ENCODE measurements at regions not wholly inside any gene's neighbourhood (a gene's known extent, or its start where the extent isn't known, plus 50 kb on each side); places are given as distances from the start of the nearest gene placed in this dataset.

GRCh38 chr18:64419156-64419555 is 270.3 kb upstream of the LINC00305 start:
- no peaks in the 10 kb centered on the region for H3K27me3 ChIP-seq (ENCODE audit: control insufficient read depth in 5 of 5, insufficient read depth in 4 of 5, low read length in 5 of 5)
- H3K4me3 ChIP-seq (ENCODE audit: low read depth in 1 of 5, low read length in 5 of 5) = no peak overlapping the region
- H3K9me3 ChIP-seq (ENCODE audit: control insufficient read depth in 5 of 5, low read length in 5 of 5) = no peaks in the 10 kb centered on the region
- H3K36me3 ChIP-seq (ENCODE audit: control insufficient read depth in 5 of 5, insufficient read depth in 5 of 5, low read length in 5 of 5) = no peaks in the 10 kb centered on the region
- H3K4me1 ChIP-seq (ENCODE audit: control insufficient read depth in 5 of 5, insufficient read depth in 5 of 5, low read length in 5 of 5) = no peaks in the 10 kb centered on the region
- no peak overlapping the region for H3K9ac ChIP-seq (ENCODE audit: low read length in 5 of 5)
- no peak overlapping the region for H3K27ac ChIP-seq (ENCODE audit: low read depth, low read length)

DNA sequence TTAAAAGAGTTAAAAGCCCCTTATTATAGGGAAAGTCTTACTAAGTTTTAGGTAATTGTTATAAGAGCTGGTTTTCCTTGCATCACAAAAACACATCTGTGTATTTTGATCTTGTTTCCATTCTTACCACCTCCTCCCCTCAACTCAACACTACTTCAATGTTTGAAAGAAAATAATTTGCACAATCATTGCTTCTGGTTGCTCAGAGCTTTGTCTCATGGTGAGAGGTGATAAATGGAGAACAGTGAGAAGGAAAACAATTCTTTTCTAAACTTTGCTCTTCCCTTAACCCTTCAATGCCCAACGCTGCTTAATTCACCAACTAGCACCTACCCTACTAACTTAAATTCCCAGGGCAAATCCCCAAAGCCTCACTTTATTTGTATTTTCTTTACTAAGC is 268.1 kb upstream of the LINC00305 start:
- Histone ChIP-seq H3K9me3 (ENCODE audit: control insufficient read depth in 5 of 5, low read length in 5 of 5) (no peaks in the 10 kb centered on the region), H3K27me3 (ENCODE audit: control insufficient read depth in 5 of 5, insufficient read depth in 4 of 5, low read length in 5 of 5) (no peaks in the 10 kb centered on the region), H3K36me3 (ENCODE audit: control insufficient read depth in 5 of 5, insufficient read depth in 5 of 5, low read length in 5 of 5) (no peaks in the 10 kb centered on the region), H3K4me1 (ENCODE audit: control insufficient read depth in 5 of 5, insufficient read depth in 5 of 5, low read length in 5 of 5) (no peaks in the 10 kb centered on the region), H3K4me3 (ENCODE audit: low read depth in 1 of 5, low read length in 5 of 5) (no peak overlapping the region), H3K9ac (ENCODE audit: low read length in 5 of 5) (no peak overlapping the region), H3K27ac (ENCODE audit: low read depth, low read length) (no peak overlapping the region)

DNA sequence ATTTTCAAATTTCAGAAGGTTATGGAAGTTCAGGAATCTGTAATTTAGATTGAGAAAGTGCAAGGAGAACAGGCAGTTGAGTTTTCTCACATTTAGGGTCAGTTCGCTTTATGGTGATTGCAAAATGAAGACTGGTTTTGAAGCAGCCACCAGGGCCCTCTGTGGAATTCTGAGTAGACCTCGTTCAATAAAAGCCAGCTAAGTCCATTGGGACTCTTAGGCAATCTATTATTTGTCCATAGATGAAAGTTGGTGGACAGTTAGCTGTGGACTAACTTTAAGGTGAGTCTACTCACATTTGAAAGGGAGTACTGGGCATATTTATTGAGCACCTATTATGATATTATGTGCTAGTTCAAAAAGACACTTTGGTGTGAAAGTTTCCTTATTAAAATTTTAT is 266.3 kb upstream of the LINC00305 start:
- no peaks in the 10 kb centered on the region for H3K4me1 ChIP-seq (ENCODE audit: control insufficient read depth in 5 of 5, insufficient read depth in 5 of 5, low read length in 5 of 5)
- H3K4me3 ChIP-seq (ENCODE audit: low read depth in 1 of 5, low read length in 5 of 5) = no peak overlapping the region
- H3K27ac ChIP-seq (ENCODE audit: low read depth, low read length) = no peak overlapping the region
- no peaks in the 10 kb centered on the region for H3K9me3 ChIP-seq (ENCODE audit: control insufficient read depth in 5 of 5, low read length in 5 of 5)
- H3K36me3 ChIP-seq (ENCODE audit: control insufficient read depth in 5 of 5, insufficient read depth in 5 of 5, low read length in 5 of 5) = no peaks in the 10 kb centered on the region
- no peak overlapping the region for H3K9ac ChIP-seq (ENCODE audit: low read length in 5 of 5)
- no peaks in the 10 kb centered on the region for H3K27me3 ChIP-seq (ENCODE audit: control insufficient read depth in 5 of 5, insufficient read depth in 4 of 5, low read length in 5 of 5)

DNA sequence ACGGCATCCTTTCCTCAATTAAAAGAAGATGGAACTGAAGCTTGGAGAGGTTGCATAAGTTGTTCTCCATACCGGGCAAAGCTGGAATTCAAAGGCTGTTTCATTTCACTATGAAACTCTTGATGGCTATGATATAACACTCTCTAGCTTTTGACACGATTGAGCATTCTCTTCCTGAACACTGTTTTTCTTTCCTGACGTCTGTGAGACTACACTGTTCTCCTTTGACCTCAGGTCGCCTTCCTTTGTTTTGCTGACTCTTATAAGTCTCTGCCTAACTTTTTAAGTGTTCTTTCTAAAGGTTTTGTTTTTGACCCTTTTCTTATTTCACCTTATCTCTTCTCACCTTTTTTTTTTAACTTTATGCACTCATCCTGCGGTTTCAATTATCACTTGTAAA is 261.8 kb upstream of the LINC00305 start:
- H3K36me3 ChIP-seq (ENCODE audit: control insufficient read depth in 5 of 5, insufficient read depth in 5 of 5, low read length in 5 of 5) = no peaks in the 10 kb centered on the region
- no peaks in the 10 kb centered on the region for H3K27me3 ChIP-seq (ENCODE audit: control insufficient read depth in 5 of 5, insufficient read depth in 4 of 5, low read length in 5 of 5)
- H3K4me1 ChIP-seq (ENCODE audit: control insufficient read depth in 5 of 5, insufficient read depth in 5 of 5, low read length in 5 of 5) = no peaks in the 10 kb centered on the region
- no peak overlapping the region for H3K9ac ChIP-seq (ENCODE audit: low read length in 5 of 5)
- no peaks in the 10 kb centered on the region for H3K9me3 ChIP-seq (ENCODE audit: control insufficient read depth in 5 of 5, low read length in 5 of 5)
- H3K4me3 ChIP-seq (ENCODE audit: low read depth in 1 of 5, low read length in 5 of 5) = no peak overlapping the region
- no peak overlapping the region for H3K27ac ChIP-seq (ENCODE audit: low read depth, low read length)

- Histone ChIP-seq H3K4me3 (ENCODE audit: low read depth in 1 of 5, low read length in 5 of 5) (no peak overlapping the region), H3K27me3 (ENCODE audit: control insufficient read depth in 5 of 5, insufficient read depth in 4 of 5, low read length in 5 of 5) (no peaks in the 10 kb centered on the region), H3K9me3 (ENCODE audit: control insufficient read depth in 5 of 5, low read length in 5 of 5) (no peaks in the 10 kb centered on the region), H3K9ac (ENCODE audit: low read length in 5 of 5) (no peak overlapping the region), H3K36me3 (ENCODE audit: control insufficient read depth in 5 of 5, insufficient read depth in 5 of 5, low read length in 5 of 5) (no peaks in the 10 kb centered on the region), H3K4me1 (ENCODE audit: control insufficient read depth in 5 of 5, insufficient read depth in 5 of 5, low read length in 5 of 5) (no peaks in the 10 kb centered on the region), H3K27ac (ENCODE audit: low read depth, low read length) (no peak overlapping the region)
Measured at GRCh38 chr18:64409511-64409910, 260.6 kb upstream of the LINC00305 start.

DNA sequence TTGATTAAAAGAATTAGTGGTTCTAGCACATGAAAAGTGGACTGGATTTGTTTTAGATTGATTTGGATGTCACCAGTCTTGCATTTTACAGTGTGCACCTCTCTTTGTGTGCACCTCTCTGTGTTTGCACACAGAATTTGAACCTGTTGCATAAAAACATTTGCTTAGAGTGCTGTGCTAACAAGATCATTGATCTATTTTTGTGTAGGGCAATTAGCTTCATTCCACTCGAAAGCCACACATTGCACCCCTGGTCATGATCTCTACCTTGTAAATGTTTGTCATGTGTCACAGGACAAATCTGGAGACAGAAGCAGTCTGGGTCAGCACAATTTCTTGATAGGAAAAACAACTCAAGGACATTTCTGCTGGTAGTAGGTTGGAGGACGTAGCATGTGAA is 258.7 kb upstream of the LINC00305 start:
- H3K36me3 ChIP-seq (ENCODE audit: control insufficient read depth in 5 of 5, insufficient read depth in 5 of 5, low read length in 5 of 5) = no peaks in the 10 kb centered on the region
- H3K27ac ChIP-seq (ENCODE audit: low read depth, low read length) = no peak overlapping the region
- peaks cover 0 to 3% (median 0%) of the 10 kb centered on the region in 5 donors for H3K4me1 ChIP-seq (ENCODE audit: control insufficient read depth in 5 of 5, insufficient read depth in 5 of 5, low read length in 5 of 5)

GRCh38 chr18:64405161-64405560 is 256.3 kb upstream of the LINC00305 start:
- Histone ChIP-seq H3K27me3 (ENCODE audit: control insufficient read depth in 5 of 5, insufficient read depth in 4 of 5, low read length in 5 of 5) (no peaks in the 10 kb centered on the region), H3K4me1 (ENCODE audit: control insufficient read depth in 5 of 5, insufficient read depth in 5 of 5, low read length in 5 of 5) (peaks cover 0 to 7% (median 0%) of the 10 kb centered on the region in 5 donors), H3K36me3 (ENCODE audit: control insufficient read depth in 5 of 5, insufficient read depth in 5 of 5, low read length in 5 of 5) (no peaks in the 10 kb centered on the region), H3K9ac (ENCODE audit: low read length in 5 of 5) (no peak overlapping the region), H3K4me3 (ENCODE audit: low read depth in 1 of 5, low read length in 5 of 5) (no peak overlapping the region), H3K27ac (ENCODE audit: low read depth, low read length) (no peak overlapping the region), H3K9me3 (ENCODE audit: control insufficient read depth in 5 of 5, low read length in 5 of 5) (no peaks in the 10 kb centered on the region)

More for the DNA sequence above, 258.7 kb upstream of the LINC00305 start:
- no peak overlapping the region for H3K4me3 ChIP-seq (ENCODE audit: low read depth in 1 of 5, low read length in 5 of 5)
- no peaks in the 10 kb centered on the region for H3K27me3 ChIP-seq (ENCODE audit: control insufficient read depth in 5 of 5, insufficient read depth in 4 of 5, low read length in 5 of 5)
- H3K9me3 ChIP-seq (ENCODE audit: control insufficient read depth in 5 of 5, low read length in 5 of 5) = no peaks in the 10 kb centered on the region
- no peak overlapping the region for H3K9ac ChIP-seq (ENCODE audit: low read length in 5 of 5)

DNA sequence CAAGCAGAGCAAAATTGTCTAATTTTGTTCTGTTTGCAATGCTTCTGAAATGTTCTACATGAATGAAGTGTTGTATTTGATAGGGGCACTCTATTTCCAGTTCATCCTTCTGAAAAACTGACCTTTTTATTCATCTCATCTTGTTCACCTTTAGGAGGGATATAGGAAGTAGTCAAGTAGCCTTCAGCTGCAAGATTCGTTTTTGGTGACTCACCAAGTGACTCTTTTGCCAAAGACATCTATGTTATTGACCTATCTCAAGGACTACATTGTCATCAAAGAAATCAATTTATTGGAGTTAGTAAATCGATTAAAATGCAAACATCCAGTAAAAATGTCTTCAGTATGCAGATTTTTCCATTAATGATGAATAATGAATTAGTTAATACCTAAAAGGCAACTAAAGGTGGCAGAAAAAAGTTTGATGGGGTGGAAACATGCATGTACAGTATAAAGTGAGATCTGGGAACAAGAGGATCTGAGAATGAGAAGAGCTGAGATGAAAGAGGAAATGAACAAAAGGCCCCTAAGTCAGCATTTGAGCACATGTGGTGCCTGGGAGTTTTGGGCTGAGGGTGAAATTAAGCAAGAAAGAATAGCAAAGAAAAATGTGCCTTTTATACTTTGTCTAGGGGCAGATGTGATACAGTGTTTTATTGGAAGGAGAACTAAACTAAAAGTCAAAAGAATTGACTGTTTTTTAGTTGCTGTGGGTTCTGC is 255.1 kb upstream of the LINC00305 start:
- H3K9ac ChIP-seq (ENCODE audit: low read length in 5 of 5) = no peak overlapping the region
- peaks cover 0 to 7% (median 0%) of the 10 kb centered on the region in 5 donors for H3K4me1 ChIP-seq (ENCODE audit: control insufficient read depth in 5 of 5, insufficient read depth in 5 of 5, low read length in 5 of 5)
- H3K9me3 ChIP-seq (ENCODE audit: control insufficient read depth in 5 of 5, low read length in 5 of 5) = no peaks in the 10 kb centered on the region
- no peaks in the 10 kb centered on the region for H3K36me3 ChIP-seq (ENCODE audit: control insufficient read depth in 5 of 5, insufficient read depth in 5 of 5, low read length in 5 of 5)
- H3K4me3 ChIP-seq (ENCODE audit: low read depth in 1 of 5, low read length in 5 of 5) = no peak overlapping the region
- no peaks in the 10 kb centered on the region for H3K27me3 ChIP-seq (ENCODE audit: control insufficient read depth in 5 of 5, insufficient read depth in 4 of 5, low read length in 5 of 5)
- H3K27ac ChIP-seq (ENCODE audit: low read depth, low read length) = no peak overlapping the region

- no peaks in the 10 kb centered on the region for H3K36me3 ChIP-seq (ENCODE audit: control insufficient read depth in 5 of 5, insufficient read depth in 5 of 5, low read length in 5 of 5)
- no peaks in the 10 kb centered on the region for H3K27me3 ChIP-seq (ENCODE audit: control insufficient read depth in 5 of 5, insufficient read depth in 4 of 5, low read length in 5 of 5)
- no peaks in the 10 kb centered on the region for H3K9me3 ChIP-seq (ENCODE audit: control insufficient read depth in 5 of 5, low read length in 5 of 5)
- no peak overlapping the region for H3K4me3 ChIP-seq (ENCODE audit: low read depth in 1 of 5, low read length in 5 of 5)
- no peak overlapping the region for H3K9ac ChIP-seq (ENCODE audit: low read length in 5 of 5)
- H3K4me1 ChIP-seq (ENCODE audit: control insufficient read depth in 5 of 5, insufficient read depth in 5 of 5, low read length in 5 of 5) = peaks cover 0 to 7% (median 0%) of the 10 kb centered on the region in 5 donors
- no peak overlapping the region for H3K27ac ChIP-seq (ENCODE audit: low read depth, low read length)
Measured at GRCh38 chr18:64402636-64403035, 253.7 kb upstream of the LINC00305 start.

- peaks cover 0 to 7% (median 0%) of the 10 kb centered on the region in 5 donors for H3K4me1 ChIP-seq (ENCODE audit: control insufficient read depth in 5 of 5, insufficient read depth in 5 of 5, low read length in 5 of 5)
- H3K9ac ChIP-seq (ENCODE audit: low read length in 5 of 5) = no peak overlapping the region
- H3K27me3 ChIP-seq (ENCODE audit: control insufficient read depth in 5 of 5, insufficient read depth in 4 of 5, low read length in 5 of 5) = no peaks in the 10 kb centered on the region
- H3K4me3 ChIP-seq (ENCODE audit: low read depth in 1 of 5, low read length in 5 of 5) = no peak overlapping the region
- H3K27ac ChIP-seq (ENCODE audit: low read depth, low read length) = no peak overlapping the region
- H3K9me3 ChIP-seq (ENCODE audit: control insufficient read depth in 5 of 5, low read length in 5 of 5) = no peaks in the 10 kb centered on the region
- H3K36me3 ChIP-seq (ENCODE audit: control insufficient read depth in 5 of 5, insufficient read depth in 5 of 5, low read length in 5 of 5) = no peaks in the 10 kb centered on the region
Measured at GRCh38 chr18:64401268-64402060, 252.6 kb upstream of the LINC00305 start.
